ENCODE measurements at regions not wholly inside any gene's neighbourhood (a gene's known extent, or its start where the extent isn't known, plus 50 kb on each side); places are given as distances from the start of the nearest gene placed in this dataset.

GRCh38 chr5:123879071-123879470 is 367.1 kb downstream of the CSNK1G3 start:
- Histone ChIP-seq H3K4me3 (ENCODE audit: low read depth in 2 of 2, low read length in 1 of 2) (no peak overlapping the region), H3K27me3 (ENCODE audit: insufficient read depth) (no peaks in the 10 kb centered on the region), H3K4me1 (ENCODE audit: control insufficient read depth in 1 of 2, insufficient read depth in 2 of 2, low read depth in 1 of 2, low read length in 1 of 2) (peaks cover 20 to 22% of the 10 kb centered on the region in 2 experiments; a peak in 3 of 4 replicates), H3K79me2 (ENCODE audit: insufficient read depth) (no peaks in the 10 kb centered on the region), H3F3A (replicated peaks; ENCODE audit: insufficient read depth) (no peaks in the 10 kb centered on the region), H2AFZ (ENCODE audit: low read depth) (no peak overlapping the region), H4K20me1 (ENCODE audit: insufficient read depth) (no peaks in the 10 kb centered on the region), H3K27ac (ENCODE audit: low read depth in 2 of 2, low read length in 1 of 2) (no peak overlapping the region), H3K36me3 (replicated peaks in 1 of 2; ENCODE audit: control insufficient read depth in 1 of 2, insufficient read depth in 2 of 2, low read length in 1 of 2) (no peaks in the 10 kb centered on the region), H3K4me2 (no peak overlapping the region), H3K9ac (no peak overlapping the region), H3K9me2 (no peaks in the 10 kb centered on the region), H3K9me3 (no peaks in the 10 kb centered on the region)
- TF ChIP-seq USF2 (IDR thresholded peaks at IDR 0.05; ENCODE audit: borderline replicate concordance, low read depth, low read length) (no peak), TCF12 (IDR thresholded peaks at IDR 0.05) (no peak), POLR2AphosphoS5 (IDR thresholded peaks at IDR 0.05; ENCODE audit: low read depth, low read length) (no peak), NFIC (IDR thresholded peaks at IDR 0.05; ENCODE audit: borderline replicate concordance) (no peak), GATA2 (CRISPR knock-in tag; IDR thresholded peaks at IDR 0.05) (no peak)
- ChIA-PET CTCF (interaction anchor here (1.9 kb wide), 1 partner anchor 8 kb away, joined by 4 read pairs; no protein-coding TSS in a partner anchor), POLR2A (no interaction called here)
- DNase-seq: no peak
- 59% methylated on average over 3 of the region's 4 CpGs for WGBS (ENCODE audit: low lambda C conversion rate)

GRCh38 chr5:123876276-123876790 is 364.4 kb downstream of the CSNK1G3 start:
- no peaks in the 10 kb centered on the region for H3K79me2 ChIP-seq (ENCODE audit: insufficient read depth)
- H3K9me2 ChIP-seq: no peaks in the 10 kb centered on the region
- no peak overlapping the region for H3K4me3 ChIP-seq (ENCODE audit: low read depth in 2 of 2, low read length in 1 of 2)
- H3K27ac ChIP-seq (ENCODE audit: low read depth in 2 of 2, low read length in 1 of 2): no peak overlapping the region
- no peaks in the 10 kb centered on the region for H3F3A ChIP-seq (replicated peaks; ENCODE audit: insufficient read depth)
- 90% methylated on average over 4 of the region's 4 CpGs for WGBS (ENCODE audit: low lambda C conversion rate)
- H2AFZ ChIP-seq (ENCODE audit: low read depth): no peak overlapping the region
- H3K9ac ChIP-seq: no peak overlapping the region
- POLR2A ChIA-PET: no interaction called here
- no peaks in the 10 kb centered on the region for H4K20me1 ChIP-seq (ENCODE audit: insufficient read depth)
- no peak for DNase-seq
- H3K36me3 ChIP-seq (replicated peaks in 1 of 2; ENCODE audit: control insufficient read depth in 1 of 2, insufficient read depth in 2 of 2, low read length in 1 of 2): no peaks in the 10 kb centered on the region
- peaks cover 11 to 23% of the 10 kb centered on the region in 2 experiments; a peak in 3 of 4 replicates for H3K4me1 ChIP-seq (ENCODE audit: control insufficient read depth in 1 of 2, insufficient read depth in 2 of 2, low read depth in 1 of 2, low read length in 1 of 2)
- no peak overlapping the region for H3K4me2 ChIP-seq
- H3K27me3 ChIP-seq (ENCODE audit: insufficient read depth): no peaks in the 10 kb centered on the region
- CTCF ChIA-PET: interaction anchor here (1.4 to 2.1 kb wide), 2 partner anchors 8 to 12 kb away, joined by 6 to 7 read pairs; no protein-coding TSS in a partner anchor
- H3K9me3 ChIP-seq: no peaks in the 10 kb centered on the region
- no peak for TF ChIP-seq GABPA (IDR thresholded peaks at IDR 0.05; ENCODE audit: low read depth)
- TF ChIP-seq FOXJ3 (CRISPR knock-in tag; IDR thresholded peaks at IDR 0.05): no peak
- no peak for TF ChIP-seq POLR2AphosphoS5 (IDR thresholded peaks at IDR 0.05; ENCODE audit: low read depth, low read length)
- no peak for TF ChIP-seq CHD2 (IDR thresholded peaks at IDR 0.05; ENCODE audit: low read length, partially characterized antibody)
- no peak for TF ChIP-seq MXI1 (IDR thresholded peaks at IDR 0.05; ENCODE audit: low read depth, low read length)
- no peak for TF ChIP-seq PBX3 (IDR thresholded peaks at IDR 0.05)
- no peak for TF ChIP-seq JUND (IDR thresholded peaks at IDR 0.05)
- TF ChIP-seq RAD21 (IDR thresholded peaks at IDR 0.05; ENCODE audit: low read length): no peak
- TF ChIP-seq GATA2 (CRISPR knock-in tag; IDR thresholded peaks at IDR 0.05): no peak

All from SK-N-SH (cell line).